ENCODE measurements at regions not wholly inside any gene's neighbourhood (a gene's known extent, or its start where the extent isn't known, plus 50 kb on each side); places are given as distances from the start of the nearest gene placed in this dataset.

DNA sequence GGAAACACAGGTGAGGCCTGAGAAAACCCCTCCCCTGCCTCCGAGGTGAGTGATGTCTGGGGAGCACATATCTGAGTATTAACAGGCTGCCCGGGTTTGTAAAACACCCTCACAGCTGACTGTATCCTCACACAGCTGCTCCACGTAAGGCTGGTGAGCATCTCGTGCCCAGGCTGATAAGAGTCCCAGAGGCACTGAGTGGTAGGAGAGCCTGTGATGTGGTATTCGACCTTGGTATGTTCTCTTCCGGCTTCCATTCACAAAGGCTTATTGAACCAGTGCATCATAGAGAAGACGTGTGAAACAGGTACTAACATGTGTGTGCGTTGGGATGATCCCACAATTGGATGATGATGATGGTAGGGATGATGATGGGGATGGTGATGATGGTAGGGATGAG, 71.7 kb downstream of the RASSF10 start:
- TF ChIP-seq TAF7 (tag; IDR thresholded peaks at IDR 0.05) (no peak), NFE2L1 (tag; IDR thresholded peaks at IDR 0.05; ENCODE audit: borderline replicate concordance, low read depth) (no peak), EP300 (IDR thresholded peaks at IDR 0.05; ENCODE audit: low read length) (no peak), PHB2 (IDR thresholded peaks at IDR 0.05; ENCODE audit: low read depth) (no peak), CTCF (IDR thresholded peaks at IDR 0.05 in 2 of 3, conservative IDR thresholded peaks at IDR 0.05 in 1 of 3; ENCODE audit: insufficient read depth in 2 of 3, low read depth in 1 of 3, low read length in 3 of 3) (no peak), FUS (optimal IDR thresholded peaks at IDR 0.05; ENCODE audit: low read depth, low read length) (no peak), POLR2A (conservative IDR thresholded peaks at IDR 0.05) (no peak)
- TF ChIP-seq, protein P1, sequence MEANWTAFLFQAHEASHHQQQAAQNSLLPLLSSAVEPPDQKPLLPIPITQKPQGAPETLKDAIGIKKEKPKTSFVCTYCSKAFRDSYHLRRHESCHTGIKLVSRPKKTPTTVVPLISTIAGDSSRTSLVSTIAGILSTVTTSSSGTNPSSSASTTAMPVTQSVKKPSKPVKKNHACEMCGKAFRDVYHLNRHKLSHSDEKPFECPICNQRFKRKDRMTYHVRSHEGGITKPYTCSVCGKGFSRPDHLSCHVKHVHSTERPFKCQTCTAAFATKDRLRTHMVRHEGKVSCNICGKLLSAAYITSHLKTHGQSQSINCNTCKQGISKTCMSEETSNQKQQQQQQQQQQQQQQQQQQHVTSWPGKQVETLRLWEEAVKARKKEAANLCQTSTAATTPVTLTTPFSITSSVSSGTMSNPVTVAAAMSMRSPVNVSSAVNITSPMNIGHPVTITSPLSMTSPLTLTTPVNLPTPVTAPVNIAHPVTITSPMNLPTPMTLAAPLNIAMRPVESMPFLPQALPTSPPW (CRISPR knock-in tag; IDR thresholded peaks at IDR 0.05) = no peak
